ENCODE measurements at regions not wholly inside any gene's neighbourhood (a gene's known extent, or its start where the extent isn't known, plus 50 kb on each side); places are given as distances from the start of the nearest gene placed in this dataset.

- TF ChIP-seq POLR2A (IDR thresholded peaks at IDR 0.05): no peak
- TF ChIP-seq CTCF (IDR thresholded peaks at IDR 0.05): no peak
Observed at GRCh38 chr20:22008456-22008855, 303.0 kb downstream of the PAX1 start.
